Adrenal gland (tissue), 5 donors: ENCODE measurements at regions not wholly inside any gene's neighbourhood (a gene's known extent, or its start where the extent isn't known, plus 50 kb on each side); places are given as distances from the start of the nearest gene placed in this dataset.

Experiments
- POLR2A ChIP-seq, 2 donors: fragments of 450-650 bp; IDR thresholded peaks; one replicate each; pipeline ENCODE4 v1.6.1; 2017; ENCODE audit warnings: antibody characterized with exemption in 2 of 2, mild to moderate bottlenecking in 2 of 2, moderate library complexity in 1 of 2
- TF ChIP-seq, protein P1 (sequence below), 6 experiments: fragments of 450-650 bp in 4 of 6; fragments of 200-600 bp in 2 of 6; sonication (generic) in 1 of 6; IDR thresholded peaks; 1 replicate in 5 of 6; 2 replicates in 1 of 6; pipeline versions ENCODE4 v1.5.1 to v1.8.0; 2016 to 2021; ENCODE audit warnings: antibody characterized with exemption in 6 of 6, mild to moderate bottlenecking in 2 of 6, moderate library complexity in 1 of 6
- donor health status: DM: no; HTN: no; CAD: no.

DNA sequence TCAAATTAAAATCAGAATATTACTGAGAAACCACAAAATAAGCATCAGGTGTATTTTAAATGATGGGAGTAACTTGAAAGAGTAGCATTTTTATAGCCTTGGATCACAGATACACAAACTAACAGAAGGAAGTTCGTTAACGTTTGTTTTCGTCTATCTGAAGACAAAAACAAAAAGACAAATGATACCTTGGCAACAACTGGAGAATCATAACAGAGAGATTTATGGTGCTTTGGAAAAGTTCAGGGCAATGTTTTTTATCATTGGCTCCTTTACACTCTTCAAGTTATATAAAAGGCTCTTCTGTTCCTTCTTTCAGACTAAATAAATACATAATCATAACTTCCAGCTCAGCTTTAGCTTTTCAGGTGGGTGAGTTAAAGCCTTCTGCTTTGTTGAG, 128.1 kb upstream of the VLDLR start:
- TF ChIP-seq, protein P1, sequence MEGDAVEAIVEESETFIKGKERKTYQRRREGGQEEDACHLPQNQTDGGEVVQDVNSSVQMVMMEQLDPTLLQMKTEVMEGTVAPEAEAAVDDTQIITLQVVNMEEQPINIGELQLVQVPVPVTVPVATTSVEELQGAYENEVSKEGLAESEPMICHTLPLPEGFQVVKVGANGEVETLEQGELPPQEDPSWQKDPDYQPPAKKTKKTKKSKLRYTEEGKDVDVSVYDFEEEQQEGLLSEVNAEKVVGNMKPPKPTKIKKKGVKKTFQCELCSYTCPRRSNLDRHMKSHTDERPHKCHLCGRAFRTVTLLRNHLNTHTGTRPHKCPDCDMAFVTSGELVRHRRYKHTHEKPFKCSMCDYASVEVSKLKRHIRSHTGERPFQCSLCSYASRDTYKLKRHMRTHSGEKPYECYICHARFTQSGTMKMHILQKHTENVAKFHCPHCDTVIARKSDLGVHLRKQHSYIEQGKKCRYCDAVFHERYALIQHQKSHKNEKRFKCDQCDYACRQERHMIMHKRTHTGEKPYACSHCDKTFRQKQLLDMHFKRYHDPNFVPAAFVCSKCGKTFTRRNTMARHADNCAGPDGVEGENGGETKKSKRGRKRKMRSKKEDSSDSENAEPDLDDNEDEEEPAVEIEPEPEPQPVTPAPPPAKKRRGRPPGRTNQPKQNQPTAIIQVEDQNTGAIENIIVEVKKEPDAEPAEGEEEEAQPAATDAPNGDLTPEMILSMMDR (IDR thresholded peaks at IDR 0.05): no peak
- no peak for TF ChIP-seq POLR2A (IDR thresholded peaks at IDR 0.05)
